ENCODE measurements at regions not wholly inside any gene's neighbourhood (a gene's known extent, or its start where the extent isn't known, plus 50 kb on each side); places are given as distances from the start of the nearest gene placed in this dataset.
"Not testable (repeated sequence)": the region's sequence is repeated elsewhere in the genome, so short reads cannot be mapped to it uniquely, and the experiment has no call there.

GRCh38 chr11:134725716-134726639 is 313.9 kb upstream of the B3GAT1 start:
- no peak for DNase-seq (ENCODE audit: low read depth)

DNA sequence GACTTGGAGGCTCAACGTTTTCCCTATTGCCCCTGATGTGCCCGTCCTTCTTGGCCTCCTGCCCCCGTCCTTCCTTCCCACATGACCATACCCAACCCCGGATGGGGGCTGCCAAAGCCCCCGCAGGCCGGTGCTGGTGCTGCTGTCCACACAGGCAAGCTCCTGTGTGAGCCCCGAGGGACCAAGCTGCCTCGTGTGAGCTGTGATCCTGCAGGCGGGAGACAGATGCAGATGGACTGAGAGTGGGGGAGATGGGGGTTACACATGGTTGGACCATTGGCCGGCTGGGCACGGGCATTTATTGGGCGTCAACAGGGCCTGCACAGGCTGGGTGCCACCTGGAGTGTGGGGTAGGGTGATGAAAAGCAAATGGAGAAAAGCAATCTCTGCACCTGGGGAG is 313.2 kb upstream of the B3GAT1 start:
- DNase-seq (ENCODE audit: low read depth) = no peak

DNA sequence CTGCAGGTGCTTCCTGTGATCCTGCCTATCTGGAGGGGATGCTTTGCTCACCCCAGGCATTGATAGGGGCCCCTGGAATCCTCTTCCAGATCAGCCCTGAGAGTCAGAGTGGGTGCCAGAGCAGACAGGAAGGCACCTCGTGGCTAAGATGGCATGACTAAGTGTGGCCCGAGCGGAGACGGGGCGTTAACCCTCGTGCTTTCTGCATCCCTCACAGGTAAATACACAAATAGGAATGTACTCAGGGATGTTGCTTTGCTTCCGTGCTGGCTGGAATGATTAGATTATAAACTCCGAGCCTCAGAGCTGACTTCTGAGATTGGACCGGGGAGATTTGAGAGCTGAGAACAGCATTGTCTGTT is 312.7 kb upstream of the B3GAT1 start:
- no peak for DNase-seq (ENCODE audit: low read depth)

GRCh38 chr11:134724106-134724778 is 312.2 kb upstream of the B3GAT1 start:
- DNase-seq (ENCODE audit: low read depth) = no peak

DNA sequence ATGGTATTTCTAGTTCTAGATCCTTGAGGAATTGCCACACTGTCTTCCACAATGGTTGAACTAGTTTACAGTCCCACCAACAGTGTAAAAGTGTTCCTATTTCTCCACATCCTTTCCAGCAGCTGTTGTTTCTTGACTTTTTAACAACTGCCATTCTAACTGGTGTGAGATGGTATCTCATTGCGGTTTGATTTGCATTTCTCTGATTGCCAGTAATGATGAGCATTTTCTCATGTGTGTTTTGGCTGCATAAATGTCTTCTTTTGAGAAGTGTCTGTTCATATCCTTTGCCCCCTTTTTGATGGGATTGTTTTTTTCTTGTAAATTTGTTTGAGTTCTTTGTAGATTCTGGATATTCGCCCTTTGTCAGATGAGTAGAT is 308.6 kb upstream of the B3GAT1 start:
- not testable (repeated sequence) for DNase-seq (ENCODE audit: low read depth)

DNA sequence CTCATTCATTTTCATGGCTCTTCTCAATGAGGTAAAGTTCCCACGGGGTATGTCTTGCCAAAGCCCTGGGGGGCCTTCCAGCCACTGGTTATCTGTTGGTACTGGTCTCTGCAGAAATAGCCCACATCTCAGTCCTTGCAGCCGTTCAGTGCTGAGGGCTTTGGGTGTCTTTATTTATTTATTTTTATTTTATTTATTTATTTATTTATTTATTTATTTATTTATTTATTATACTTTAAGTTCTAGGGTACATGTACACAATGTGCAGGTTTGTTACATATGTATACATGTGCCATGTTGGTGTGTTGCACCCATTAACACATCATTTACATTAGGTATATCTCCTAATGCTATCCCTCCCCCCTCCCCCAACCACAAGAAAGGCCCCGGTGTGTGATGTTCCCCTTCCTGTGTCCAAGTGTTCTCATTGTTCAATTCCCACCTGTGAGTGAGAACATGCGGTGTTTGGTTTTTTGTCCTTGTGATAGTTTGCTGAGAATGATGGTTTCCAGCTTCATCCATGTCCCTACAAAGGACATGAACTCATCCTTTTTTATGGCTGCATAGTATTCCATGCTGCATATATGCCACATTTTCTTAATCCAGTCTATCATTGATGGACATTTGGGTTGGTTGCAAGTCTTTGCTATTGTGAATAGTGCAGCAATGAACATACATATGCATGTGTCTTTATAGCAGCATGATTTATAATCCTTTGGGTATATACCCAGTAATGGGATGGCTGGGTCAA is 308.1 kb upstream of the B3GAT1 start:
- DNase-seq (ENCODE audit: low read depth) = not testable (repeated sequence)

DNA sequence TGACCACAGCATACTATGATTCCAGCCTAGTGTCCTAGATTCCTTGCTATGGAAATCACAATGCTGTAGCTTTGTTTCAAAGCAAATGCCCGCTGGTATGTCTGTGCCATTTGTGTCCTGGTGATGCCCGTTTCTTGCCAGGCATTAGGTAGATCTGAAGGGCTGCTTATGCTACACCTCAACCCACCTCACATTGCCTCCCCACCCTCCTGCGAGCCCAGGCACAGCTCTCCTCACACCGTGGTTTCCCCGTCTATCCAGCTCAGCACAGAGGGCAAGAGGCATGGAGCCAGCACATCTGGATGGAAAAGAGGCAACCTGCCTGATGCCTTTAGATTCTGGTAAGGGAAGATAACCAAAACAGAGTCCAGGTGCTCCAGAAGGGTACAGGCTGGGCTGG is 307.4 kb upstream of the B3GAT1 start:
- DNase-seq (ENCODE audit: low read depth) = no peak

DNA sequence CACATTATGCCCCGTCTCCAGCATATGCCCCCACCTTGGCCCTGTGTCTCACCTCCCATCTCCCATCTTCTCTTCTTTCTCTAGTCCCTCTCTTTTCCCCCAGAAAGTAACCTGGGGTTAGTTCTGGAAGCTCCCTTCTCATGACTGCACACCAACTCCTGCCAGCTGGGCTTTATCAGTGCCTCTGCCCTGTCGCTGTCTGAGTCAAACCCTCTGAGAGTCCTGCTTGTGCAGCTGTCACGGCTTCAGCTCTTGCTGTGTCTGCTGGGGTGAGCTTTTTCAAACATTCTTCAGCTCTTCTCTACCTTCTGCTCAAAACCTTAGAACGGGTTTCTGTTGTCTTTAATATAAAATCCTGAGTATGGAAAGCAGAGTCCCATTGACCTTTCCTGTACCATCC is 304.5 kb upstream of the B3GAT1 start:
- no peak for DNase-seq (ENCODE audit: low read depth)

- DNase-seq (ENCODE audit: low read depth) = no peak
Observed at GRCh38 chr11:134714021-134714656, 302.1 kb upstream of the B3GAT1 start.

GRCh38 chr11:134712228-134713145 is 300.4 kb upstream of the B3GAT1 start:
- no peak for DNase-seq (ENCODE audit: low read depth)

DNA sequence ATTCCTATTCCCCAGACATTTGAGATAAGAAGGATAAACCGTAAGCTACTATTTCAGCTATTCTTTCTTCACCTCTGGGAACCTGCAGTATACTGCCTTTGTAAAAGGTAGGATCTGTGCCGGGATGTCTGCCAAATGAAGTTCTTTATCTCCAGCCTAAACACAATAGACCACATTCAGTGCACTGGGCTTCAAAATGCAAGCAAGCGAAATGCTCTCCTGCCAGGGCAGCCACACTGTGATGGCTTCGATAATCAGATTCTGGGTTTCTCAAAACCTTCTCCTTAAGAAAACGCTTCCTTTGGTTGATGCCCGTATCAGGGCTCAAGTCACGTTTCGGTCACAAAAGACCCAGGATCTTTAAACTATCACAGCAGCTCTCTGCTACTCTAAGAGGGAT is 299.5 kb upstream of the B3GAT1 start:
- no peak for DNase-seq (ENCODE audit: low read depth)

GRCh38 chr11:134710861-134711407 is 298.9 kb upstream of the B3GAT1 start:
- DNase-seq (ENCODE audit: low read depth) = no peak

DNA sequence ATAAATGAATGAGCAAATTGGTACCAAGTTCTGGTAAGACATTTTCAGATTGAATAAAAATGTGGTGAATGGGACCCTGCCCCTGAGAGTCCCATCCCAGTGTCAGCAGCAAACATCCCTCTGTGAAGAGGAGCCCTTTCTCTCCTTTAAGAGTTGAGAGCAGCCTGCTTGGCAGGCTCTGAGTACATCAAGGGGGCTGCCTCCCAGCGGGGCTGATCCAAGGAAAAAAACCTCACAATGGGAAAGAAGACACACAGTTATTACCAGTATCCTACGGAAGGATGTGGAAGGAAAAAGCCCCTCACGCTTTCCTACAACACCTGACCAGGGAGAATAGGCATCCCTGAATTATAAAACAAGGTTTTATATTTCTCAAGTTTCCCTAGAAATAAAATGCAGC is 293.8 kb upstream of the B3GAT1 start:
- no peak for DNase-seq (ENCODE audit: low read depth)

- no peak for DNase-seq (ENCODE audit: low read depth)
Observed at GRCh38 chr11:134702827-134703226, 290.8 kb upstream of the B3GAT1 start.

DNA sequence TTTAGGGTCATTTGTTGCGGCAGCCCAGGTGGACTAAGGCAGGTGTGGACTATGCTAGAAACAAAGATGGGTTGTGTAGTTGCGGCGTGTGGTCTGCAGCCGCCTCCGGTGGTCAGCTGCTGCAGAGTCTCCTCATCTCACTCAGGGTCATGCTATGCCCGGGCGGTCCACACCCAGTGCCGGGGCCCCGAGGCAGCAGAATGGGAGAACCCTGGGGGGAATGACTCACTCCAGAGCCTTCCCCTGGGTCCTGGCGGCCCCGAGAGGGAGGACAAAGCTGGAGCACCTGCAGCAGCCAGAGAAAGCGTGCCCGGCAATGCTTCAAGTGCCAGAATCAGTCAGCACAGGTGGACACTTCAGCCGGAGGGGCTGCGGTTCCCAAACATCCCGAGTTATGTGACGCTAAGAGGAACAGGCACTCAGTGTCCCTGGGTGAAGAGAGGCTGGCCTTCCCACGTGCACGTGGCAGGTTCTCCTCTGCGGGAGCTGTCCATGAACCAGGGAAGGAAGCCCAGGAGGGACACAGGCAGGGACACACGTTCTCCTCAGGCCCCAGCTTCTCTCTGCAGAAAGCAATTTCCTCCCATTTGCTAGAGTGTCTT is 289.6 kb upstream of the B3GAT1 start:
- DNase-seq (ENCODE audit: low read depth) = no peak

GRCh38 chr11:134700101-134700640 is 288.1 kb upstream of the B3GAT1 start:
- DNase-seq (ENCODE audit: low read depth) = no peak

DNA sequence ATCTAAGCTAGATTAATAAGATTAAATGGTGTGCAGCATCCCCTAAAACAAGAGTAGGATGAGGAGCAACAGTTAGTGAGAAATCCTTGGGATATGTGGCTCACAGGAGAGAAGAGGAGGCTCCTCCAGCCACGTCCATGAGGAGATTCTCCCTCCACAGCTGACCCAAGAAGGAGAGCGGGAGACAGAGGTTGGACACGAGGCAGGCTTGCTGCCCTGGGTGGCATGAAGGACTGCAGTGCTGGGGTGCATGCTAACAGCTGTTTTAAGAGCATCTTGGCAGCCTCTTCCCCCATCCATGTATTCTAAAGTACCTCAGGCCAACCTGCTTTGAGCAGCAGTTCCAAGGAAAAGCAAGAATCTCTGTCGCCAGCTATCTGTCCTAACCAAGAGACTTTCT is 284.4 kb upstream of the B3GAT1 start:
- no peak for DNase-seq (ENCODE audit: low read depth)

DNA sequence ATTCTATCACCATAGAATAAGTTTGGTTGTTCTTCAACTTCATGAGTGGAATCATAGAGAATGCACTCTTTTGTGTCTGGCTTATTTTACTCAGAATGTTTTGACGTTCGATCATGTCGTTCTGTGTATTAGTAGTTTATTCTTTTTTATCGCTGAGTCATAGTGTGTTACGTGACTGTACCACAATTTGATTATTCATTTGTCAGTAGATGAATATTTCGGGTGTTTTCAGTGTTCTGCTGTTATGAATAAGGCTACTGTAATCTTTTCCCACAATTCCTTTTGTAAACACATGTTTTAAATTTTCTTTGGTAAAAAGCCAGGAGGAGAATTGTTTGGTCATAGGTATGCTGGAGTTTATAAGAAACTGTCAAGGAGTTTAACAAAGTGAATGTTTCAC is 279.9 kb upstream of the B3GAT1 start:
- DNase-seq (ENCODE audit: low read depth) = no peak

DNA sequence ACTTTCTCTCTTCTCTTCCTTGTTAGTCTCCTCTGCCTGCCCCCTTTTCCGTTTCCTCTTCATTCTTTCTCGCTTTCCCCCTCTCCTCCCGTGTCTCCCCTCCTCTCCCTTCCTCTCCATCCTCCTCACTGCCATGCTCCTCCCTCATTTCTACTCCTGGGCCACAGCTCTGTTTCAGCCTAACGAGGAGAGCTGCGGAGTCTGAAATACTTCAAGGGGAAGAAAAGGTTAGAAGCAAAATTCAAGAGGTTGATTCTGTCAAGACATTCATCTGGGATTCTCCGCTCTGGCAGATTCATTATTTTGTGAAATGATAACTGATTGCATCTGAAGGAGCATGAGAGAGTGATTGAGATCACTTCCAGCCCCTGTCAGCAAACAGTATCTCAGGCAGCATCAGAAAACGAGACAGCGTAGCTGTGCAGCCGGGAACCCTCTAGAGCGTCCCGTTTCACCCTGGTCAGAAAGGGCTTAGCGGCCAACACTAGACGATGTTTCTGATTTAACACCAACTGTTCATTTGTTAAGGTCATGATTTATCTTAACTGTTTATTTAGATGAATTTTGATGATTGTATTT is 279.3 kb upstream of the B3GAT1 start:
- no peak for DNase-seq (ENCODE audit: low read depth)

DNA sequence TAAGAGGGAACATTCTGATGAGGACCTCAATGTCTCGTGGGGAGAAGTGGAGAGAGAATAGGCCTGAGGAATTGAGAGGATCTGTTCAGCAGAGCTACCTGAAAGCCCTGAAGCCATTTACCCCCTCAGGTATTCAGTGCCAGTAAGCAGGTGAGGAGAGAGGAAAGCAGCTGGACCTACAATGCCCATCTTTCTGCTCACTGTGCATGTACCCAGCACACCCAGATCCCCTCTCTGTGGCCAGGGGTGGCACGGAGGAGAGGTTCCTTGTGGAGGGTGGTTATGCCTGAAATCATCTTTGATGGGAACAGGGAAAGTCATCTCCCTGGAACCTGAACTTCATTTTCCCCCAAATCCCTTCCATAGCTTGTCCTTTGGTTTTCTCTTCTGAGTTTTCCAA is 277.8 kb upstream of the B3GAT1 start:
- DNase-seq (ENCODE audit: low read depth) = no peak
